Fibroblast of skin of left biceps (primary cell): ENCODE measurements at regions not wholly inside any gene's neighbourhood (a gene's known extent, or its start where the extent isn't known, plus 50 kb on each side); places are given as distances from the start of the nearest gene placed in this dataset.
"Not testable (repeated sequence)": the region's sequence is repeated elsewhere in the genome, so short reads cannot be mapped to it uniquely, and the experiment has no call there.

Experiments used
- DNase-seq, 2 experiments: peaks; one replicate each; pipeline ENCODE4 v3.0.0-alpha.2; 2013; ENCODE audit warnings: low read depth in 2 of 2

DNA sequence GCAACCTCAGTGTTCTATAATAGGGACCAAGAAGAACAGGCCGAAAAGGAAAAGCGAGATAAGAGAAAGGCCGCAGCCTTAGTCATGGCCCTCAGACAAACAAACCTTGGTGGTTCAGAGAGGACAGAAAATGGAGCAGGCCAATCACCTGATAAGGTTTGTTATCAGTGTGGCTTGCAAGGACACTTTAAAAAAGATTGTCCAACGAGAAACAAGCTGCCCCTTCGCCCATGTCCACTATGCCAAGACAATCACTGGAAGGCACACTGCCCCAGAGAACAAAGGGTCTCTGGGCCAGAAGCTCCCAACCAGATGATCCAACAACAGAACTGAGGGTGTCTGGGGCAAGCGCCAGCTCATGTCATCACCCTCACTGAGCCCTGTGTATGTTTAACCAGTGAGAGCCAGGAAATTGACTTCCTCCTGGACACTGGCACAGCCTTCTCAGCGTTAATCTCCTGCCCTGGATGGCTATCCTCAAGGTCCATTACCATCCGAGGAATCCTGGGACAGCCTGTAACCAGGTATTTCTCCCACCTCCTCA lies 334.8 kb upstream of the SLITRK5 start:
- DNase-seq, result not testable (repeated sequence)

DNA sequence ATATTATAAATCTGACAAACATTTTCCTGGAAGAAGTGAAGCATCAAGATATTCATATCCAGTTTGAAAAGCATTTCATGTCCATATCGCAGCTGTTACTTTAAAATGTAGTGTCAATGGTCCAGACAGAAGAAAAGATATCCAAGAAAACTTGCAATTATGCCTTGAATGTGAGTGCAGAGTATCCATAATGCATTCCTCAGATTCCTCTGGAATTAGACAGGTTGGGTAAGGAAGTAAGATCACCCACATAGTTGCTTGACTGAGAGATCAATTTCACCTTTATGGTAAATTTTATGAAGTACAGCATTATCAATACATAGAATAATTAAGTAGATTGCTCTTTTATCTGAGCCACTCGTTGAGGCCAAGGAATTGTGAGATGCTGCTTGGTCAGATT lies 327.0 kb upstream of the SLITRK5 start:
- DNase-seq, result no peak

DNA sequence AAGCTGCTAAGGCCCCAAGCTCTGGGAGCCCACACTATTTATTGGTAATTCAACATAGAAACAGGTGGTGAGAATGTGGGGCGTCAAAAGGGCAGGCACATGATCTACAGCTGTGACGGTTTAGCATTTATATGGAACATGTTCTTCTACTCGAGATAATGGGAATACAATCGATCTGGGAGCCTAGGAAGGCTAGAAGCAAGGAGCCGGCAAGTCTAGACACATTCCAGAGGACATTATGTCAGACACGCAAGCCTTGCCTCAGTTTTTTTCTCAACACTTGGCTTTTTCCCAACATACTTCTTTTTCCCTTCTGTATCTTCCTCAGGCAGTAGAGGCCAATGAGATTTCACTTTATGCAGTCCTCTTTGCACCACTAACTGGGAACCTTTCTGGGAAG lies 315.7 kb upstream of the SLITRK5 start:
- DNase-seq, result no peak

DNA sequence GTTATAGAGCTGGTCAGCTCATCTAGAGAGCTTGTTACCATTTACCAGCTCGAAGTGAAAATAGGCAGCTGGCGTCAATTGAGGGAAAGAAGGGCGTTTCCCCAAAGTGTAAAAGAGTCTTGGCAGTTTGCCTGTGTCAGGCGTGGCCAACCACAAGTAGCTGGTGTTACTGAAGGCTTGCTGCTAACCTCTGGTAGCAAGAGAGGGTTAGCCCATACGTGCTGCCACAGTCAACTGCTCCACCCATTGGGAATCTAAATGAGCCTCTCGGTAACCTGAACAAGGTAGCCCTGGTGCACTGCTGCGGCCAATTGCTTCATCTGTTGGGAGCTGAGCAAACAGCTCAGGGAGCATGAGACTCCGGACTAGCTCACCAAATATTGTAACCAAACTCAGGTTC lies 314.9 kb upstream of the SLITRK5 start:
- DNase-seq, result no peak

DNA sequence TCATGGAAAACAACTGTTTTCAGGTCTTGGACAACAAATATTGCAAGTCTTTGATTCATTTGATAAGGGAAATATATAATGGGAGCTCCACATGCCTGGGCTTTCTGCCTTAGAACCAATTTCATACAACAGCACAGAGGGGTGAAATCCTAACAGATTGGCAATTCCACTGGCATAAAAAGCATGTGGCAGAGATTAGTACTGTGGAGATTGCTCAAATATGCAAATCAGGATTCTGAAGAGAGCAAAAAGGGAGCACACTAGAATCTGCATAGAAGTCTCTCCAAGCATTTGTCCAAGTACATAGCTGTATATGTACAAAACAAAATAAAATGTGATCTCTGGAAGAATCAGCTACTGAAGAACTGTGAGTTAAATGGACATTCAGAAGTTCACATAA lies 312.9 kb upstream of the SLITRK5 start:
- no peak for DNase-seq

DNA sequence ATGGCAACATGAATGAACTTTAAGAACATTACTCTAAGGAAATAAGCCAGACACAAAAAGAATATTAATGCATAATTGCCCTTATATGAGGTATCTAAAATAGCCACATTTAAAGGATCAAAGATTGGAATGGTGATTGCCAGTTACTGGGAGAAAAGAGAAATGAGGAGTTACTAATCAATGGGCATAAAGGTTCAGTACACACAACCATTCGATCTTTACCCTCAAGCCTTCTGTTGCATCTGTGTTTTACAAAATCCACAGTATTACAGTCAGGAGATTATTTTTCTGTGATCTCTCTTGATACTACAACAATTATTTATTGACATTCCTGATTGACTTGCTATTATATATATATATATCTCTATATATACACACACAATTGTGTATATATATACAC lies 310.0 kb upstream of the SLITRK5 start:
- no peak for DNase-seq

DNA sequence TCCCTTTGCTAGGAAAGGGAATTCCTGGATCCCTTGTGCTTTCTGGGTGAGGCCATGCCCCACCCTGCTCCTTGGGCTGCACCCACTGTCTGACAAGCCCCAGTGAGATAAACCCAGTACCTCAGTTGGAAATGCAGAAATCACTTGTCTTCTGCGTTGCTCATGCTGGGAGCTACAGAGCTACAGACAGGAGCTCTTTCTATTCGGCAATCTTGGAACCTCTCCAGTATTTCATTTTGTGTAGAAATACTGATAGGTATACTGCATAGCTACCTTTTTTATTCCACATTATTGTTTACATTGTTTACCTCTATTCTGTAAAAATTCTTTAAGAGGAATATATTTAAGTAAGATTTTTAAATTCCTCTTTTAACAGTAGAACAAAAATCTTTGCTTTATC lies 302.5 kb upstream of the SLITRK5 start:
- DNase-seq, result no peak

DNA sequence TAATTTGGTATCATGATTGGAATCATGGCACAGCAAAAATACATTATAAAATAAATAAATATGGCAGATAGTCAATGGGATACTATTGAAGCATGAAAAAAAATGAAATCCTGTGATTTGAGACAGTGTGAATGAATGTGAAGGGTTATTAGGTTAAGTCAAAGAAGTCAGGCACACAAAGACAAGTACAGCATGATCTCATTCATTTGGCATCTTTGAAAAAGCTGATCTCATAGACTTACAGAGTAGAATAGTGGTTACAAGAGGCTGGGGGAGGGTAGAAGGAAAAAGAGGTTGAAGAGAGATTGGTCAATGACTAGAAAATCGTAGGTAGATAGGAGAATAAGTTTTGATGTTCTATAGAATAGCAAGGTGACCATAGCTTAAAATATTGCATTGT lies 295.1 kb upstream of the SLITRK5 start:
- DNase-seq, result no peak

DNA sequence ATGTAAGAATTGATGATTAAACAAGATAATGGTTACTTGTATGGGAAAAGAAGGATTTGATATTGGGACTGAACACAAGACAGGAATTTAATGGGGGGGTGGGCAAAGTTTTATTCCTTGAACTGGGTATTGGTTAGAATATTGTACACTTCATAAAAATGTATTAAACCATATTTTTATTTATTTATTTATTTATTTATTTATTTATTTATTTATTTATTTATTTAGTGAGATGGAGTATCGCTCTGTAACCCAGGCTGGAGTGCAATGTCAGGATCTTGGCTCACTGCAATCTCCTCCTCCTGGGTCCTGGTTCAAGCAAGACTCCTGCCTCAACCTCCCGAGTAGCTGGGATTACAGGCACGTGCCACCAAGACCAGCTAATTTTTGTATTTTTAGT lies 287.1 kb upstream of the SLITRK5 start:
- DNase-seq, result no peak

DNA sequence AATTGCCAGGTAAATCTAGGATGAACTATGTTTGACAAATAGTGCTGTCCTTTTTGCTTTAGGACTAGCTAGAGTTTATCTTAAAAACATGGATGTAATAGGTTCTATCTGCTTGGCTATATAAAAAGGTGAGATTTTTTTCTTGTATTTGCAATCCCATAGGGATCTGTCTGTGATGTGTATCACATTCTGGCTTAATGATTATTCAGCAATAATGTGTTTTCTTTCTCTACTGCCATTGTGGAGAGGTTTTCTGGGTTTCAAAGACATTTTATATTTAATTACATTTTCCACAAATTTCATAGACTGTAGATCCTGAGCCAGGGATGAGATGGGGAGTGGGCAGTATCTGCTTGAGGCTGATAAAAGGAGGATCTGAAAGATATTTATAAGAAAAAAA lies 277.8 kb upstream of the SLITRK5 start:
- no peak for DNase-seq

DNA sequence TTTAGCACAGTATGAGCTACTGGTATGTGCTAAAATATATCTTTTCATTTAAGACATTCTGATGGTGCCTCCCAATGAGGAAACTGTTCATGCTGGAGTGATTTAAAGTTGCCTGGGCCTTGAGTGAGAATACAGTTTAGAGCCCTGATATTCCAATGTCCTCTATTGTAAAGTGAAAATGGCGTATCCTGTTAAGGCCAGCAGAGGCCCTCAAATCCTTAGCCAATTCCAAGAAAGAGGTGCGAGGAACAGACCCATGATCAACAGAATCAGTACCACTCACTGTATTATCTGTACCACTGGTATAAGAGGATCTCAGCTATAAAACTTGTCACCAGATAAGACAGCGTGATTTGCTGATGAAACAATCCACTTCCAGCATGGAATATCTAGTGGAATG lies 273.1 kb upstream of the SLITRK5 start:
- DNase-seq, result no peak

DNA sequence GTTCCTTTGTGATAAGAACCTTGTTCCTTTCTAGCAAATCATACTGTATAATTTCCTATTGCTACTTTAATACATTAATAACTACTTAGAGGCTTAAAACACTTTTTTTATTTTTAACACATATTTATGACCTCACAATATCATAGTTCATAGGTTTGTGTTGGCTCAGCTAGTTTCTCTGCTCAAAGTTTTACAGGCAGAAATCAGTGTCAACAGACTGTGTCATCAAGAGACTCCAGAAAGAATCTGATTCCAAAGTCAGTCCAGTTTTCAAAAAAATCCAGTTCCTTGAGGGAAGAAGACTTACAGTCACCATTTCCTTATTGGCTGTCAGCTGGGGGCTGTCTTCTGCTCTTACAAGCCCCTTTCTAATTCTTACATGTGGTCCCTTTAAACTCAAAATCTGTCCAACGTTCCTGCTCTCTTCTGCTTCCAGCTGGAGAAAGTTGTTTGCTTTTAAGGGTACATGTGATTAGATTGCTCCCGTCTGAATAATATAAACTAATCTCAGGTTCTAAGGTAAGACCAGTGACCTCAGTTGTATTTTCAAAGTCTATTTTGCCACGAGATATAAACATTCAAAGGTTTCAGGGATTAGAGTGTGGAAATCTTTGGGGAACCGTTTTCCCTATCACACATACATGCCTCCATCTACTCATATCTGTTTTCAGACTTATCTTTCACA lies 267.3 kb upstream of the SLITRK5 start:
- DNase-seq, result no peak

DNA sequence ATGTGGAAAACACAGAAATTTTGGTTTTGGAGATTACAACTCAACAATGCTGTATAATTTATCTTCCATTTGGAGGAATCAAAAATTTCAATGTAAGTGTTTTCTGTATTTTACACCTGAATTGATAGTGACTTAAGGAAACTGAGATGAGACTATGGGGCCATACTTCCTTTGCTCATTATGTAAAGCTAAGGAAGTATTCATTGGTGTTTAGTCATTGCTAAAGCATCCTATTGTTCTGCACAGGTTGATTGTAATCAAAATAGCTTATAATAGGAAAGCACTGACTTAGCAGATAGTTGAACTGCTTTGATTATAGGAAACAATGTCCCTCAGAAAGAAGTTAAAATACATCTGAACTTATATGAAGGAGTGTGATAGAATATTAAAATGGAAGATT lies 244.4 kb upstream of the SLITRK5 start:
- DNase-seq, result no peak

DNA sequence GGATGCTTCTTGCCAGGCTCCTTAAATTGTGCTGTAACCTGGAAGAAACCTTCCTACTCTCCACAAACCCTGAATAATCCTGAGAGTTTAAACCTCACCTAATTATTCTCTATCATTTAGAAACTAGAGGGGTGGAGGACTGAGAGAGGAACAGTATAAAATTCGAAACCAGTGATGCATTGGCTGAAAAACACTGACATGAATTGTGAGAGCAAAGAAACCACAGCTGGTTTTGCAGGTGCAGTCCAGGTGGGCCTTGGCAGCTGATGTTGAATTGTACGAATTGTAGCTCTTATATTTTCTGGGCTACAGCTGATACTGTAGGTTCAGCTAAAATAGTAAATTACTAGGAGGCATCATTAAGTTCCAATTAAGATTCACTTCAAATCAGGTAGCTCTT lies 227.0 kb upstream of the SLITRK5 start:
- no peak for DNase-seq

DNA sequence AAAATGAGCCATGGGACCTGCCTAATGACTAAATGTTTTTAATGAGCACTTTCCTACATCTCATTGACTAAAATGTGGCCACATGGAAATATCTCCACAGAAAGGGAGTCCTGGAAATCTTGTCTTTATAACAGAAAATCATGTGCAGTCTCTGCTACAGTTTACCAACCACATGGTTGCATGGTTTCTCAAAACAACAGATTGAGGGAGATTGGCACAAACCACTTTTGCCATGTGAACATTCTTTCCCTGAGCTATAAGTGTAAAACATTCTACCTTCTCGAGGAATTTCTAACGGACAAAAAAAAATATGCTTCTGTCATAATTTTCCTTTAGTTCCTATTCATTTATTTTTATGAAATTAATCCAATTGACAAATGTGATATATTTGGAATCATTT lies 218.9 kb upstream of the SLITRK5 start:
- no peak for DNase-seq

DNA sequence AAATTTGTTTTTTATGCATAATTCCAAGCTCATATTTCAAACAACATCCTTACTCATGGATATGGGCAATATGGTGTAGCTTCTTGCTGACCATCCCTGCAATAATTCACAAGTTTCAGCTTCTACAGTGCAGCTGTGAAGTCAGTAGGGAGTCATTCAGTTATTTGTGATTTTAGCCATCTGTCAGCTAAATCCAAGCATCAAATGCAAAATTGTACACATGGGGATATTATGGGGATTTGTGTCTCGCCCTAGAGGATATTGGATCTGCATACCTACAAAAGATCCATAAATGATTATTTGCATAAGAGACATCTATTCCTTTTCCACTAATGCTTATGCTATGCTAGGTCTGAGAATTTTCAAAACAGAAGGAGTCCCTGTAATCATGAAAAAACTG lies 217.9 kb upstream of the SLITRK5 start:
- no peak for DNase-seq

DNA sequence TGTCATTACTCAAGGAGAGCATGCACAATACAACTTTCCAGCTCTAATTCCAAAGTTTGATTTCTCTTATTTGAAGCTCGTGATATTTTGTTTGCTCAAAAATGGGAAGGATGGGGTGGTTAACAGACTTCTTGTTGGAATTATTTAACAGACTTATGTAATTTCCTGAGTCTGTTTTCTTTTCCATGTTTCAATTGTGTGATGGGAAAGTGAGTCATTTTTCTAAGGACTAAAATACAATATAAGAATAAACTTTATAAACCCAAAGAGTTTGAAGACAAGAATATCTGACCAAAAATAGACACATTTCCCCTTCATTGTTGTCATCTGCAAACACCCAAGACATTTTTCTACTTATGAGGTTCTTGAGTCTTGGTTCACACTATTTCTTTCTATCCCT lies 211.8 kb upstream of the SLITRK5 start:
- DNase-seq, result no peak

DNA sequence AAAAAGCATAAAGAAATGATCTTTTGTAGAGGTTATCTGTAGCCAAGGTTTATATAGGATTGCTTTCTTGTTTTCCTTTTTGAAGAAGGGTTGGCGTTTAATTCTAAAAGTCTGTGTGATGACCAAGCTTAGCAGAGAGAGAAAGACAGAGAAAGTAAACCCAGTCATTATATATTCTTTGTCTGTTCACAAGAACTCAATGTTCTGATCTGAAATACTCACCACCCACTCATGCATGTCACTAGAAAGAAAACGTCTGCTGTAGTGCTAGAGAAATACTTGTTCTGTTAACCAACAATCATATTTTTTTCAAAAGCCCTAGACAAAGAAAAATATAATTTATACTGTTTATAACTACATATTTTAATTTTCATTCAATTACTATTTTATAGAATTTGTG lies 173.7 kb upstream of the SLITRK5 start:
- no peak for DNase-seq

DNA sequence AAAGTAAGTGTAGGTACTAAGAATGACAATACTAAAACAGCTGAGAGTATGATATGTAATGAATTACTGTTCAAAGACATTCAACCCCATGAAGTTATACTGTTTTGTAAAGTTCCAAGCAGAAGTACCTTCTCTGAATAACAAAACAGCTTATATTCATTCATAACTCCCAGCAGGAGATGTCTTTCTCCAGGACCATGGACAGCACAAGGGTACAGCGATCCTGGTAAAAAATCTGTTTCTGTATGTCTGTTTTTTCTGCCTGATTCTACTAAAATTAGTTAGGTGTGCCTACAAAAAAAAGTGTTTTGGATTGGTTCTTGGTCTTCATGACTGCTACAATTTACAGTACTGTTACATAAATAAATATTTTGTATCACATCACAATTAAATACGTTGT lies 172.5 kb upstream of the SLITRK5 start:
- no peak for DNase-seq

DNA sequence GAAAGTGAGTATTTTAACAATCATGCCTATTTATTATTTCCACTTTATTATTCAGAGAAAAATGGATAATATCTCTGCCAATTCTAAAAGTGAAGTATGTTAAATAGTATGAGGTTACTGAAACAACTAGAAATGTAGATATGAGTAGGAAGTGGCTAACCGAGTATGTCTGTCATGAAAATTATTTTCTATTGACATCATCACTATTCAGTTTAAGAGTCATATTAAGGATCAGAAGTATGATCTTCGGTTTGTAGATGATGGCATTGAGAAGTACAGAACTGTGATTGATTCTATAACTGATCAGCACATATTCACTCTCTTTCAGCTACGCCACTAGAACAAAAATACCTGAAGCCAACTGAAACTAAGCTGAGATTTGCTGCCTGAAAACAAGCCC lies 146.4 kb upstream of the SLITRK5 start:
- no peak for DNase-seq

DNA sequence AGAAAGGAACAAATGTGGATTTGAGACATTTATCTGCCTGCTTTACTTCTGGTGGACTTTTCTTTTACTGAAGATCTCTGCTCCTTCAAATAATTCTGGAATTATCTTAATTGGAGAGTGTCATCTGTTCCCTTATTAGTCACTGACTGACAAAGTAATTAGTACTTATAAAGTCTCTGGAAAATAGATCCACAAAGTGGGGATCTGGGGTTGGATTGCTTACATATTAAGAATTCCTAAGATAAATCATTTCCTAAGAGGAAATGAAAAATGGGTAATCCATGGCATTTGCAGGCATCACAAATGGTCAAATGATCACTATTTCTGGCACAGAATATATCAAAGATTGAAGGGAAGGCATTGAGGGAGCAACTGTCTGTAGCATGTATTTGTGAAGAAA lies 137.4 kb upstream of the SLITRK5 start:
- DNase-seq, result no peak

DNA sequence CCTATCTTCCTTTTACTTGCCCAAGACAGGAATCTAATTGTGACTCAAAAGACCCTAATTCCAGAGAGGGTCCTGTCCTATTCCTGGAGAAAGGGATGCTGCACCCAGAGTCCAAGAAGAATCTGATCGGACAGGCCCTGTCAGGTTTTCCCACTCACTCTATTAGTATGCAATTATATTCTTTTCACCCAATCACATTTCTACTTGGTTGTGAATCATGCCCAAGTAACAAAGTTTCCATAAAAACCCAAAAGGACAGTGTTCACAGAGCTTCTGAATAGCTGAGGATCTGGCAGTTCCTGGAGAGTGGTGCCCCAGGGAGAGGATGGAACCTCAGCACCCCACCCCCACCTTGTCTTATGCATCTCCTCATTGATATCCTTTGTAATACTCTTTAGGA lies 135.3 kb upstream of the SLITRK5 start:
- no peak for DNase-seq

DNA sequence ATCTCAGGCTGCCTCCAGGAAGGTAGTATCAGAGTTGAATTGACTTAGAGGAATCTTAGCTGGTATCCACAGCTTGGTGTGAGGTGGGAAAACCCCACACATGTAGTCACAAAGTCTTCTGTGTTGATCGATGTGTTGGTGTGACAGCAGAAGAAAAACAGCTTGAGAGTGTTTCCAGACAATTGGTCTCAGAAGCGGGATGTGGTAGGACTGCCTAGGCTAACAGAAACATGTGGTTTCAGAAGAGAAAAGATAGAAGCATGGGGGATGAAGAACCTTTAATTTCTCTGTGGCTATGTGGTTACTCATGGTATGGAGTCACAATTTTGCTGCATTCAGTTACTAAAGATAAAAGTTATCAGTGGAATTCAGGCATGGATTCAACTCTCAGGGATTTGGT lies 134.7 kb upstream of the SLITRK5 start:
- DNase-seq, result no peak

DNA sequence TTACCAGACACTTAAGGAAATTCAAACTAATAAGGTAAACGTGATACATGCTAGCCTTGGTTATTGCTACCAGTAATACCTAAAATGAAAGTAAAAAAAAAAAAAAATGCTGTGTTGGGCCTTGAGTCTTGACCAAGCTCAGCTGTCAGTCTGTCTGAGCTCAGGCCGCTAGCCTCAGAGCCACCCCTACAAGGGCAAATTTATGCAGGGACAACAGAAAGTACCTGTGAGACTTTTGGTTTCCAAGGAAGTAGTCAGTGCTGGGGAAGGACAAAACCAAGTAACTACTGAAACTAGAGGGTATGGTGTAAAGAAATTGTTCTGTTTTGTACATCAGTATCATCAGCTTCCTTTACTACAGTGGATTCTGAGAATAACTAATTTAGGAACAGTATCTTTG lies 134.3 kb upstream of the SLITRK5 start:
- DNase-seq, result no peak
